WTC11 (cell line): ENCODE measurements at regions not wholly inside any gene's neighbourhood (a gene's known extent, or its start where the extent isn't known, plus 50 kb on each side); places are given as distances from the start of the nearest gene placed in this dataset.

Source experiments
- ATAC-seq: fragments of 200-7000 bp; cut with Tn5 transposase; 2 replicates; pipeline ENCODE4 v1.10.0; 2021; ENCODE audit warnings: mild to moderate bottlenecking, moderate library complexity
- CTCF ChIA-PET: fragments of 300-600 bp; sonication (Branson Sonifier 250); formaldehyde crosslinking; loops from one replicate; lab custom pipeline; 2021; ENCODE audit warnings: antibody characterized with exemption; lab: Charles Lee
- POLR2A ChIA-PET: fragments of 350-600 bp; sonication (Branson Sonifier 250); formaldehyde crosslinking; loops from one replicate; lab custom pipeline; 2021; ENCODE audit warnings: antibody characterized with exemption; lab: Charles Lee
- DNase-seq: peaks from one replicate; pipeline ENCODE4 v3.0.0; 2021; ENCODE audit warnings: low spot score
- H3K27ac Mint-ChIP-seq: 2 replicates; pipeline ENCODE4 v1.8.0; 2021; ENCODE audit warnings: mixed read lengths
- H3K27me3 Mint-ChIP-seq: 2 replicates; pipeline ENCODE4 v1.8.0; 2021; ENCODE audit warnings: low read depth, mild to moderate bottlenecking, moderate library complexity, mixed read lengths
- H3K36me3 Mint-ChIP-seq: 2 replicates; pipeline ENCODE4 v1.8.0; 2021; ENCODE audit warnings: mixed read lengths
- H3K4me1 Mint-ChIP-seq: 2 replicates; pipeline ENCODE4 v1.8.0; 2022; ENCODE audit warnings: mixed read lengths
- H3K4me3 Mint-ChIP-seq: 2 replicates; pipeline ENCODE4 v1.8.0; 2021; ENCODE audit warnings: mild to moderate bottlenecking, moderate library complexity, mixed read lengths
- H3K9me3 Mint-ChIP-seq: 2 replicates; pipeline ENCODE4 v1.8.0; 2021; ENCODE audit warnings: mixed read lengths
- AFF4 ChIP-seq: sonication (generic); formaldehyde crosslinking; IDR thresholded peaks from 2 replicates; pipeline ENCODE4 v1.8.1; 2023; ENCODE audit warnings: mild to moderate bottlenecking, missing genetic modification reagents, borderline replicate concordance
- CREM ChIP-seq: sonication (generic); formaldehyde crosslinking; IDR thresholded peaks from 2 replicates; pipeline ENCODE4 v1.8.1; 2022; ENCODE audit warnings: mild to moderate bottlenecking, missing genetic modification reagents, moderate library complexity
- CTCF ChIP-seq: fragments of 200-600 bp; IDR thresholded peaks from 2 replicates; pipeline ENCODE4 v1.8.0; 2022; ENCODE audit warnings: antibody characterized with exemption
- HMGA2 ChIP-seq: fragments of 250-450 bp; sonication (Bioruptor Pico); IDR thresholded peaks from 2 replicates; pipeline ENCODE4 v1.4.0; 2021; ENCODE audit warnings: mild to moderate bottlenecking, moderate library complexity
- NR3C1 ChIP-seq: sonication (generic); formaldehyde crosslinking; conservative IDR thresholded peaks from 2 replicates; pipeline ENCODE4 v1.8.1; 2023; ENCODE audit warnings: low read depth, mild to moderate bottlenecking, missing genetic modification reagents
- PREB ChIP-seq: sonication (generic); formaldehyde crosslinking; IDR thresholded peaks from 2 replicates; pipeline ENCODE4 v1.8.1; 2022; ENCODE audit warnings: mild to moderate bottlenecking, missing genetic modification reagents, moderate library complexity, borderline replicate concordance
- SMAD3 ChIP-seq: sonication (generic); formaldehyde crosslinking; IDR thresholded peaks from 2 replicates; pipeline ENCODE4 v1.8.0; 2022; ENCODE audit warnings: missing genetic modification reagents, mild to moderate bottlenecking, borderline replicate concordance
- SP1 ChIP-seq: sonication (generic); formaldehyde crosslinking; conservative IDR thresholded peaks from 2 replicates; pipeline ENCODE4 v1.8.1; 2022; ENCODE audit warnings: missing genetic modification reagents
- ZBTB21 ChIP-seq: sonication (generic); formaldehyde crosslinking; IDR thresholded peaks from 2 replicates; pipeline ENCODE4 v1.8.1; 2023; ENCODE audit warnings: mild to moderate bottlenecking, missing genetic modification reagents, borderline replicate concordance
- ZNF317 ChIP-seq: sonication (generic); formaldehyde crosslinking; IDR thresholded peaks from 2 replicates; pipeline ENCODE4 v1.8.1; 2023; ENCODE audit warnings: low read depth, mild to moderate bottlenecking, moderate library complexity, missing genetic modification reagents, borderline replicate concordance
- ZNF416 ChIP-seq: fragments of 250-450 bp; sonication (Bioruptor Pico); IDR thresholded peaks from 2 replicates; pipeline ENCODE4 v1.9.0; 2021; ENCODE audit warnings: mild to moderate bottlenecking, inconsistent platforms
- TF ChIP-seq, protein P1 (sequence below): sonication (generic); formaldehyde crosslinking; IDR thresholded peaks from 2 replicates; pipeline ENCODE4 v1.8.1; 2023; ENCODE audit warnings: mild to moderate bottlenecking, missing genetic modification reagents
- TF ChIP-seq, protein P2 (sequence below): sonication (generic); formaldehyde crosslinking; IDR thresholded peaks from 2 replicates; pipeline ENCODE4 v1.8.0; 2022; ENCODE audit warnings: mild to moderate bottlenecking, missing genetic modification reagents
- TF ChIP-seq, protein P3 (sequence below): sonication (generic); formaldehyde crosslinking; IDR thresholded peaks from 2 replicates; pipeline ENCODE4 v1.8.0; 2022; ENCODE audit warnings: mild to moderate bottlenecking, missing genetic modification reagents

- CTCF ChIA-PET = interaction anchor here (1.3 kb wide), 1 partner anchor 460 kb away, joined by 3 read pairs; no protein-coding TSS in a partner anchor
- H3K36me3 Mint-ChIP-seq = no peaks in the 10 kb centered on the region
Measured at GRCh38 chr14:53715193-53715721, 241.4 kb downstream of the BMP4 start.

GRCh38 chr14:53714495-53715192 lies 242.0 kb downstream of the BMP4 start:
- Mint-ChIP-seq H3K27me3 (no peaks in the 10 kb centered on the region), H3K4me1 (peaks cover 11% of the 10 kb centered on the region), H3K4me3 (no peak overlapping the region), H3K36me3 (no peaks in the 10 kb centered on the region), H3K27ac (no peak overlapping the region), H3K9me3 (peaks cover 4% of the 10 kb centered on the region)
- ChIA-PET CTCF (no interaction called here), POLR2A (no interaction called here)
- DNase-seq = no peak
- no peak for ATAC-seq
- TF ChIP-seq AFF4 (CRISPR knock-in tag) = no peak
- no peak for TF ChIP-seq SP1 (CRISPR knock-in tag)
- TF ChIP-seq, protein P1, sequence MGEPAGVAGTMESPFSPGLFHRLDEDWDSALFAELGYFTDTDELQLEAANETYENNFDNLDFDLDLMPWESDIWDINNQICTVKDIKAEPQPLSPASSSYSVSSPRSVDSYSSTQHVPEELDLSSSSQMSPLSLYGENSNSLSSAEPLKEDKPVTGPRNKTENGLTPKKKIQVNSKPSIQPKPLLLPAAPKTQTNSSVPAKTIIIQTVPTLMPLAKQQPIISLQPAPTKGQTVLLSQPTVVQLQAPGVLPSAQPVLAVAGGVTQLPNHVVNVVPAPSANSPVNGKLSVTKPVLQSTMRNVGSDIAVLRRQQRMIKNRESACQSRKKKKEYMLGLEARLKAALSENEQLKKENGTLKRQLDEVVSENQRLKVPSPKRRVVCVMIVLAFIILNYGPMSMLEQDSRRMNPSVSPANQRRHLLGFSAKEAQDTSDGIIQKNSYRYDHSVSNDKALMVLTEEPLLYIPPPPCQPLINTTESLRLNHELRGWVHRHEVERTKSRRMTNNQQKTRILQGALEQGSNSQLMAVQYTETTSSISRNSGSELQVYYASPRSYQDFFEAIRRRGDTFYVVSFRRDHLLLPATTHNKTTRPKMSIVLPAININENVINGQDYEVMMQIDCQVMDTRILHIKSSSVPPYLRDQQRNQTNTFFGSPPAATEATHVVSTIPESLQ (CRISPR knock-in tag) = no peak
- no peak for TF ChIP-seq CTCF
- TF ChIP-seq ZBTB21 = no peak
- no peak for TF ChIP-seq SMAD3 (CRISPR knock-in tag)
- no peak for TF ChIP-seq CREM
- TF ChIP-seq HMGA2 (CRISPR knock-in tag) = no peak

More at GRCh38 chr14:53715193-53715721, 241.4 kb downstream of the BMP4 start:
- no peak overlapping the region for H3K4me3 Mint-ChIP-seq
- ATAC-seq (no peak), DNase-seq (no peak)
- POLR2A ChIA-PET = no interaction called here
- peaks cover 10% of the 10 kb centered on the region for H3K9me3 Mint-ChIP-seq
- no peak for TF ChIP-seq ZNF416 (CRISPR knock-in tag)
- TF ChIP-seq PREB = no peak
- TF ChIP-seq NR3C1 (CRISPR knock-in tag) = no peak
- TF ChIP-seq, protein P2, sequence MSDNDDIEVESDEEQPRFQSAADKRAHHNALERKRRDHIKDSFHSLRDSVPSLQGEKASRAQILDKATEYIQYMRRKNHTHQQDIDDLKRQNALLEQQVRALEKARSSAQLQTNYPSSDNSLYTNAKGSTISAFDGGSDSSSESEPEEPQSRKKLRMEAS = no peak
- no peak for TF ChIP-seq SP1 (CRISPR knock-in tag)
- TF ChIP-seq, protein P3, sequence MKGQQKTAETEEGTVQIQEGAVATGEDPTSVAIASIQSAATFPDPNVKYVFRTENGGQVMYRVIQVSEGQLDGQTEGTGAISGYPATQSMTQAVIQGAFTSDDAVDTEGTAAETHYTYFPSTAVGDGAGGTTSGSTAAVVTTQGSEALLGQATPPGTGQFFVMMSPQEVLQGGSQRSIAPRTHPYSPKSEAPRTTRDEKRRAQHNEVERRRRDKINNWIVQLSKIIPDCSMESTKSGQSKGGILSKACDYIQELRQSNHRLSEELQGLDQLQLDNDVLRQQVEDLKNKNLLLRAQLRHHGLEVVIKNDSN = no peak
- no peak for TF ChIP-seq ZNF317 (CRISPR knock-in tag)
- TF ChIP-seq AFF4 (CRISPR knock-in tag) = no peak
- H3K4me1 Mint-ChIP-seq = peaks cover 11% of the 10 kb centered on the region
- no peaks in the 10 kb centered on the region for H3K27me3 Mint-ChIP-seq
- H3K27ac Mint-ChIP-seq = peak overlapping the region; percentile 34; the same call in 1 of the 2 replicates
